HG03457 (cell line): ENCODE measurements at regions not wholly inside any gene's neighbourhood (a gene's known extent, or its start where the extent isn't known, plus 50 kb on each side); places are given as distances from the start of the nearest gene placed in this dataset.

Experiments
- ATAC-seq: cut with Tn5 transposase; IDR thresholded peaks from one replicate; pipeline ENCODE4 v1.9.1; 2021; ENCODE audit warnings: moderate number of reproducible peaks; ENCODE audit not compliant: unreplicated experiment

GRCh38 chr18:78770139-78770822, 209.3 kb upstream of the SALL3 start:
- ATAC-seq = no peak

GRCh38 chr18:78770823-78771139, 208.8 kb upstream of the SALL3 start:
- no peak for ATAC-seq

GRCh38 chr18:78771496-78772359, 207.9 kb upstream of the SALL3 start:
- ATAC-seq = no peak

- no peak for ATAC-seq
Observed at GRCh38 chr18:78772360-78773302, 207.0 kb upstream of the SALL3 start.

- ATAC-seq = no peak
Observed at GRCh38 chr18:78773303-78773755, 206.3 kb upstream of the SALL3 start.

GRCh38 chr18:78773819-78774218, 205.8 kb upstream of the SALL3 start:
- ATAC-seq = no peak

- no peak for ATAC-seq
Observed at GRCh38 chr18:78774741-78775141, 204.9 kb upstream of the SALL3 start.

- no peak for ATAC-seq
Observed at GRCh38 chr18:78776151-78776550, 203.5 kb upstream of the SALL3 start.

GRCh38 chr18:78776706-78777285, 202.8 kb upstream of the SALL3 start:
- no peak for ATAC-seq

GRCh38 chr18:78777992-78778391, 201.6 kb upstream of the SALL3 start:
- ATAC-seq = no peak

GRCh38 chr18:78778651-78779050, 201.0 kb upstream of the SALL3 start:
- ATAC-seq = no peak

- no peak for ATAC-seq
Observed at GRCh38 chr18:78779996-78780718, 199.5 kb upstream of the SALL3 start.

- no peak for ATAC-seq
Observed at GRCh38 chr18:78780719-78781600, 198.7 kb upstream of the SALL3 start.

GRCh38 chr18:78781601-78781960, 198.0 kb upstream of the SALL3 start:
- ATAC-seq = no peak

- ATAC-seq = no peak
Observed at GRCh38 chr18:78782951-78783563, 196.6 kb upstream of the SALL3 start.

- ATAC-seq = no peak
Observed at GRCh38 chr18:78783564-78783960, 196.1 kb upstream of the SALL3 start.

GRCh38 chr18:78784861-78785260, 194.8 kb upstream of the SALL3 start:
- no peak for ATAC-seq

- no peak for ATAC-seq
Observed at GRCh38 chr18:78785706-78786105, 193.9 kb upstream of the SALL3 start.

- ATAC-seq = no peak
Observed at GRCh38 chr18:78786776-78787175, 192.8 kb upstream of the SALL3 start.
